ENCODE measurements at regions not wholly inside any gene's neighbourhood (a gene's known extent, or its start where the extent isn't known, plus 50 kb on each side); places are given as distances from the start of the nearest gene placed in this dataset.

GRCh38 chr2:125643128-125643527 is 1012.8 kb upstream of the GYPC start:
- no peaks in the 10 kb centered on the region for H3K36me3 Mint-ChIP-seq
- intact Hi-C loops (cut with micrococcal nuclease), result no loop called here
- TF ChIP-seq CTCF (IDR thresholded peaks at IDR 0.05), result no peak

GRCh38 chr2:125643585-125643984 is 1012.4 kb upstream of the GYPC start:
- Histone ChIP-seq H4K20me1 (ENCODE audit: insufficient read depth, low read length) (no peaks in the 10 kb centered on the region), H3K9ac (ENCODE audit: insufficient read depth, low read length, poor library complexity, severe bottlenecking) (no peak overlapping the region), H3K4me3 (replicated peaks in 1 of 3; ENCODE audit: low read depth in 2 of 3, low read length in 3 of 3) (no peak overlapping the region), H3K27me3 (ENCODE audit: control insufficient read depth in 2 of 2, insufficient read depth in 2 of 2, low read length in 2 of 2) (no peaks in the 10 kb centered on the region), H3K4me1 (ENCODE audit: control insufficient read depth in 1 of 2, insufficient read depth in 2 of 2, low read length in 2 of 2) (no peaks in the 10 kb centered on the region), H3K36me3 (replicated peaks in 1 of 2; ENCODE audit: control insufficient read depth in 1 of 2, insufficient read depth in 2 of 2, low read length in 2 of 2) (no peaks in the 10 kb centered on the region), H2AFZ (ENCODE audit: insufficient read depth, low read depth, low read length, poor library complexity, severe bottlenecking) (no peak overlapping the region), H3K27ac (ENCODE audit: low read depth in 1 of 2, low read length in 2 of 2) (no peak overlapping the region), H3K4me2 (replicated peaks; ENCODE audit: extremely low read depth, low read length, poor library complexity, severe bottlenecking) (no peak overlapping the region), H3K79me2 (ENCODE audit: insufficient read depth, low read length) (no peaks in the 10 kb centered on the region), H3K9me3 (replicated peaks in 1 of 2; ENCODE audit: control insufficient read depth in 1 of 2, insufficient read depth in 1 of 2, low read length in 2 of 2) (peaks cover 0 to 5% of the 10 kb centered on the region in 2 donors)
- DNase-seq, result no peak
- Mint-ChIP-seq H3K4me3 (no peak overlapping the region), H3K4me1 (no peaks in the 10 kb centered on the region), H3K27me3 (ENCODE audit: low read depth in 3 of 3) (peaks cover 0 to 1% (median 0%) of the 10 kb centered on the region in 3 donors), H3K27ac (no peak overlapping the region), H3K36me3 (no peaks in the 10 kb centered on the region), H3K9me3 (peaks cover 0 to 4% (median 0%) of the 10 kb centered on the region in 7 donors)
- TF ChIP-seq CTCF (IDR thresholded peaks at IDR 0.05), result no peak
- intact Hi-C loops (cut with micrococcal nuclease), result no loop called here
- WGBS (ENCODE audit: insufficient coverage), result 70% methylated on average over 5 of the region's 8 CpGs

More at GRCh38 chr2:125643128-125643527, 1012.8 kb upstream of the GYPC start:
- H3K9me3 ChIP-seq (replicated peaks in 1 of 2; ENCODE audit: control insufficient read depth in 1 of 2, insufficient read depth in 1 of 2, low read length in 2 of 2), result peaks cover 0 to 5% of the 10 kb centered on the region in 2 donors
- H3K27me3 Mint-ChIP-seq (ENCODE audit: low read depth in 3 of 3), result peaks cover 0 to 1% (median 0%) of the 10 kb centered on the region in 3 donors
- H3K27ac Mint-ChIP-seq, result no peak overlapping the region
- H3K9me3 Mint-ChIP-seq, result peaks cover 0 to 4% (median 0%) of the 10 kb centered on the region in 7 donors
- no peak overlapping the region for H3K4me2 ChIP-seq (replicated peaks; ENCODE audit: extremely low read depth, low read length, poor library complexity, severe bottlenecking)
- H3K4me1 ChIP-seq (ENCODE audit: control insufficient read depth in 1 of 2, insufficient read depth in 2 of 2, low read length in 2 of 2), result no peaks in the 10 kb centered on the region
- no peak overlapping the region for H3K9ac ChIP-seq (ENCODE audit: insufficient read depth, low read length, poor library complexity, severe bottlenecking)
- H3K27ac ChIP-seq (ENCODE audit: low read depth in 1 of 2, low read length in 2 of 2), result no peak overlapping the region
- no peak overlapping the region for H3K4me3 Mint-ChIP-seq
- no peaks in the 10 kb centered on the region for H3K27me3 ChIP-seq (ENCODE audit: control insufficient read depth in 2 of 2, insufficient read depth in 2 of 2, low read length in 2 of 2)
- H3K4me3 ChIP-seq (replicated peaks in 1 of 3; ENCODE audit: low read depth in 2 of 3, low read length in 3 of 3), result no peak overlapping the region
- H3K79me2 ChIP-seq (ENCODE audit: insufficient read depth, low read length), result no peaks in the 10 kb centered on the region
- no peaks in the 10 kb centered on the region for H3K4me1 Mint-ChIP-seq
- no peaks in the 10 kb centered on the region for H3K36me3 ChIP-seq (replicated peaks in 1 of 2; ENCODE audit: control insufficient read depth in 1 of 2, insufficient read depth in 2 of 2, low read length in 2 of 2)
- no peak for DNase-seq
- whole genome bisulfite sequencing (ENCODE audit: insufficient coverage), result no CpG with 5 or more reads among the region's 2 CpGs
- no peaks in the 10 kb centered on the region for H4K20me1 ChIP-seq (ENCODE audit: insufficient read depth, low read length)
- no peak overlapping the region for H2AFZ ChIP-seq (ENCODE audit: insufficient read depth, low read depth, low read length, poor library complexity, severe bottlenecking)
